HL-60 (cell line): ENCODE measurements at regions not wholly inside any gene's neighbourhood (a gene's known extent, or its start where the extent isn't known, plus 50 kb on each side); places are given as distances from the start of the nearest gene placed in this dataset.

Experiments used
- DNase-seq, 2 experiments: peaks; one replicate each; pipeline ENCODE4 v3.0.0-alpha.2; 2010 to 2020; ENCODE audit warnings: low read depth in 1 of 2, low spot score in 1 of 2
- H3K27ac ChIP-seq: fragments of 250-450 bp; sonication (Bioruptor Pico); replicated peaks from 2 replicates; pipeline ENCODE4 v1.5.1; 2020; ENCODE audit warnings: mild to moderate bottlenecking, moderate library complexity
- H3K27me3 ChIP-seq: fragments of 250-450 bp; sonication (Bioruptor Pico); 2 replicates; pipeline ENCODE4 v1.5.1; 2021; ENCODE audit warnings: mild to moderate bottlenecking, moderate library complexity; ENCODE audit not compliant: insufficient read depth, poor library complexity, severe bottlenecking
- H3K4me3 ChIP-seq: replicated peaks from 2 replicates; pipeline ENCODE4 v1.5.1; 2011; ENCODE audit warnings: mild to moderate bottlenecking, control low read depth, low read length; ENCODE audit not compliant: insufficient read depth
- CTCF ChIP-seq: IDR thresholded peaks from one replicate; pipeline ENCODE4 v1.5.1; 2011; ENCODE audit warnings: low read length, control low read depth, inconsistent platforms; ENCODE audit not compliant: insufficient read depth
- GABPA ChIP-seq: IDR thresholded peaks from 2 replicates; pipeline ENCODE4 v1.6.1; 2012; ENCODE audit warnings: low read depth
- POLR2AphosphoS5 ChIP-seq: IDR thresholded peaks from 2 replicates; pipeline ENCODE4 v1.6.1; 2012; ENCODE audit warnings: low read depth
- REST ChIP-seq: IDR thresholded peaks from 2 replicates; pipeline ENCODE4 v1.6.1; 2012; ENCODE audit warnings: low read depth; ENCODE audit not compliant: insufficient replicate concordance
- SPI1 ChIP-seq: IDR thresholded peaks from 2 replicates; pipeline ENCODE4 v1.6.1; 2012; ENCODE audit warnings: low read depth, mild to moderate bottlenecking, borderline replicate concordance

- TF ChIP-seq POLR2AphosphoS5 (no peak), GABPA (no peak), REST (no peak), CTCF (no peak), SPI1 (no peak)
- H3K27ac ChIP-seq = no peak overlapping the region
- no peaks in the 10 kb centered on the region for H3K27me3 ChIP-seq
- no peak for DNase-seq
- H3K4me3 ChIP-seq = no peak overlapping the region
These were observed 442.0 kb downstream of the EIPR1 start for GRCh38 chr2:2935445-2936149.

- H3K27me3 ChIP-seq = no peaks in the 10 kb centered on the region
- H3K27ac ChIP-seq = no peak overlapping the region
- TF ChIP-seq POLR2AphosphoS5 (no peak), REST (no peak), CTCF (no peak), GABPA (no peak), SPI1 (no peak)
- DNase-seq = no peak
- no peak overlapping the region for H3K4me3 ChIP-seq
These were observed 444.2 kb downstream of the EIPR1 start for GRCh38 chr2:2933426-2933825.

GRCh38 chr2:2932692-2933305 is 444.8 kb downstream of the EIPR1 start:
- no peak for TF ChIP-seq REST
- no peak for TF ChIP-seq GABPA
- TF ChIP-seq SPI1 = no peak
- TF ChIP-seq CTCF = no peak
- TF ChIP-seq POLR2AphosphoS5 = no peak
- H3K4me3 ChIP-seq = no peak overlapping the region
- no peaks in the 10 kb centered on the region for H3K27me3 ChIP-seq
- no peak overlapping the region for H3K27ac ChIP-seq
- DNase-seq = no peak
